Hepatocyte (in vitro differentiated cells): ENCODE measurements at regions not wholly inside any gene's neighbourhood (a gene's known extent, or its start where the extent isn't known, plus 50 kb on each side); places are given as distances from the start of the nearest gene placed in this dataset.

ENCODE experiments used
- DNase-seq: peaks from one replicate; pipeline ENCODE4 v3.0.0-alpha.2; 2016; ENCODE audit warnings: low spot score
- H2AFZ ChIP-seq: fragments of 200-600 bp; sonication (generic); 2 replicates; pipeline ENCODE4 v1.6.0; 2016; ENCODE audit warnings: antibody characterized with exemption, mild to moderate bottlenecking
- H3K27ac ChIP-seq: fragments of 200-600 bp; sonication (generic); 2 replicates; pipeline ENCODE4 v1.5.1; 2016; ENCODE audit warnings: mild to moderate bottlenecking
- H3K27me3 ChIP-seq: fragments of 200-600 bp; sonication (generic); 2 replicates; pipeline ENCODE4 v1.6.1; 2016
- H3K36me3 ChIP-seq: fragments of 200-600 bp; sonication (generic); replicated peaks from 2 replicates; pipeline ENCODE4 v1.5.1; 2016; ENCODE audit warnings: low read depth; ENCODE audit not compliant: insufficient read depth
- H3K4me1 ChIP-seq: fragments of 200-600 bp; sonication (generic); 2 replicates; pipeline ENCODE4 v1.5.1; 2016; ENCODE audit warnings: mild to moderate bottlenecking, moderate library complexity; ENCODE audit not compliant: insufficient read depth
- H3K4me2 ChIP-seq: fragments of 200-600 bp; sonication (generic); 2 replicates; pipeline ENCODE4 v1.6.0; 2016
- H3K4me3 ChIP-seq: fragments of 200-600 bp; sonication (generic); 2 replicates; pipeline ENCODE4 v1.5.1; 2016; ENCODE audit warnings: mild to moderate bottlenecking
- H3K79me2 ChIP-seq: fragments of 200-600 bp; sonication (generic); 2 replicates; pipeline ENCODE4 v1.6.0; 2017; ENCODE audit warnings: mild to moderate bottlenecking
- H3K9me2 ChIP-seq: fragments of 200-600 bp; sonication (generic); replicated peaks from 2 replicates; pipeline ENCODE4 v1.6.0; 2017; ENCODE audit warnings: mild to moderate bottlenecking; ENCODE audit not compliant: insufficient read depth
- H3K9me3 ChIP-seq: fragments of 200-600 bp; sonication (generic); 2 replicates; pipeline ENCODE4 v1.5.1; 2016; ENCODE audit warnings: low read depth, mild to moderate bottlenecking
- H4K20me1 ChIP-seq: fragments of 200-600 bp; sonication (generic); 2 replicates; pipeline ENCODE4 v1.6.0; 2016; ENCODE audit warnings: mild to moderate bottlenecking; ENCODE audit not compliant: insufficient read depth, poor library complexity, severe bottlenecking
- EZH2 ChIP-seq: fragments of 200-600 bp; sonication (generic); IDR thresholded peaks from 2 replicates; pipeline ENCODE4 v1.6.1; 2016; ENCODE audit warnings: antibody characterized with exemption, mild to moderate bottlenecking, borderline replicate concordance
- EZH2phosphoT487 ChIP-seq: fragments of 200-600 bp; sonication (generic); IDR thresholded peaks from one replicate; pipeline ENCODE4 v1.6.1; 2018; ENCODE audit warnings: antibody characterized with exemption, mild to moderate bottlenecking, low read depth, moderate library complexity; ENCODE audit not compliant: unreplicated experiment, severe bottlenecking
- WGBS: methylation state at CpG from one replicate; pipeline ENCODE4 v1.1.6; 2016; ENCODE audit warnings: low lambda C conversion rate; ENCODE audit errors: missing lambda C conversion rate; 5-methylcytosine and 5-hydroxymethylcytosine counted together
- TF ChIP-seq, protein P1 (sequence below): fragments of 200-600 bp; sonication (generic); IDR thresholded peaks from 2 replicates; pipeline ENCODE4 v1.5.1; 2016; ENCODE audit warnings: antibody characterized with exemption, mild to moderate bottlenecking; ENCODE audit not compliant: poor library complexity

DNA sequence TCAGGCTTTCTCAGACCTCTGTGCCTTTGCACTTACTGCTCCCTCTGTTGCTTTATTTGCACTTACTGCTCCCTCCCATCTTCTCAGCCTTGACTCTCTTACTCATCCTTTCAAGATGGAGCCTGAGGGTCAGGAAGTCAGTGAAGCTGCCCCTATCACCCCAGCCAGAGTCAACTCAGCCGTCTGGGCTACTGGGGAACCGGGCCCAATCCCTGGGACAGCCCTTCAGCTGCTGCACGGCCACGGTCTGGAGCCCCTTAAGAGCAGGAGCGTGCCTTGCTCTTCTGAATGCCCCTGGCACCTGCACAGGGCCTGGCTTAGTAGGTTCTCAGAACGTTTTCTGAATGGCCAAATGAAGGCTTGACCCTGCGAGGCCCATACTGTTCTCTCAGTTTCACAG is 244.4 kb downstream of the FOXD2 start:
- no peak overlapping the region for H2AFZ ChIP-seq
- no peaks in the 10 kb centered on the region for H4K20me1 ChIP-seq
- peaks cover 18% of the 10 kb centered on the region for H3K4me1 ChIP-seq
- no peak overlapping the region for H3K27ac ChIP-seq
- no peaks in the 10 kb centered on the region for H3K36me3 ChIP-seq
- H3K79me2 ChIP-seq, result no peaks in the 10 kb centered on the region
- 87% methylated on average over 7 of the region's 7 CpGs for WGBS
- no peaks in the 10 kb centered on the region for H3K9me2 ChIP-seq
- no peak for DNase-seq
- H3K4me2 ChIP-seq, result no peak overlapping the region
- no peaks in the 10 kb centered on the region for H3K9me3 ChIP-seq
- no peak for TF ChIP-seq EZH2
- TF ChIP-seq, protein P1, sequence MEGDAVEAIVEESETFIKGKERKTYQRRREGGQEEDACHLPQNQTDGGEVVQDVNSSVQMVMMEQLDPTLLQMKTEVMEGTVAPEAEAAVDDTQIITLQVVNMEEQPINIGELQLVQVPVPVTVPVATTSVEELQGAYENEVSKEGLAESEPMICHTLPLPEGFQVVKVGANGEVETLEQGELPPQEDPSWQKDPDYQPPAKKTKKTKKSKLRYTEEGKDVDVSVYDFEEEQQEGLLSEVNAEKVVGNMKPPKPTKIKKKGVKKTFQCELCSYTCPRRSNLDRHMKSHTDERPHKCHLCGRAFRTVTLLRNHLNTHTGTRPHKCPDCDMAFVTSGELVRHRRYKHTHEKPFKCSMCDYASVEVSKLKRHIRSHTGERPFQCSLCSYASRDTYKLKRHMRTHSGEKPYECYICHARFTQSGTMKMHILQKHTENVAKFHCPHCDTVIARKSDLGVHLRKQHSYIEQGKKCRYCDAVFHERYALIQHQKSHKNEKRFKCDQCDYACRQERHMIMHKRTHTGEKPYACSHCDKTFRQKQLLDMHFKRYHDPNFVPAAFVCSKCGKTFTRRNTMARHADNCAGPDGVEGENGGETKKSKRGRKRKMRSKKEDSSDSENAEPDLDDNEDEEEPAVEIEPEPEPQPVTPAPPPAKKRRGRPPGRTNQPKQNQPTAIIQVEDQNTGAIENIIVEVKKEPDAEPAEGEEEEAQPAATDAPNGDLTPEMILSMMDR, result no peak
- no peak for TF ChIP-seq EZH2phosphoT487
- no peak overlapping the region for H3K4me3 ChIP-seq
- H3K27me3 ChIP-seq, result peaks cover 4% of the 10 kb centered on the region

GRCh38 chr1:47682786-47683350 is 245.0 kb downstream of the FOXD2 start:
- H3K4me2 ChIP-seq, result no peak overlapping the region
- H3K9me3 ChIP-seq, result no peaks in the 10 kb centered on the region
- no peaks in the 10 kb centered on the region for H3K79me2 ChIP-seq
- peaks cover 23% of the 10 kb centered on the region for H3K4me1 ChIP-seq
- DNase-seq, result no peak
- H3K27me3 ChIP-seq, result peaks cover 4% of the 10 kb centered on the region
- no peaks in the 10 kb centered on the region for H3K9me2 ChIP-seq
- H3K36me3 ChIP-seq, result no peaks in the 10 kb centered on the region
- 93% methylated on average over 6 of the region's 6 CpGs for WGBS
- TF ChIP-seq, protein P1, result no peak
- TF ChIP-seq EZH2, result no peak
- no peak for TF ChIP-seq EZH2phosphoT487
- H4K20me1 ChIP-seq, result no peaks in the 10 kb centered on the region
- no peak overlapping the region for H3K27ac ChIP-seq
- no peak overlapping the region for H3K4me3 ChIP-seq
- no peak overlapping the region for H2AFZ ChIP-seq

- no peak overlapping the region for H3K4me2 ChIP-seq
- no peak for DNase-seq
- H3K27ac ChIP-seq, result no peak overlapping the region
- peaks cover 4% of the 10 kb centered on the region for H3K27me3 ChIP-seq
- no peaks in the 10 kb centered on the region for H4K20me1 ChIP-seq
- WGBS, result 96% methylated on average over 3 of the region's 3 CpGs
- no peaks in the 10 kb centered on the region for H3K36me3 ChIP-seq
- H3K4me3 ChIP-seq, result no peak overlapping the region
- H2AFZ ChIP-seq, result no peak overlapping the region
- no peaks in the 10 kb centered on the region for H3K9me3 ChIP-seq
- peaks cover 23% of the 10 kb centered on the region for H3K4me1 ChIP-seq
- no peak for TF ChIP-seq EZH2
- no peaks in the 10 kb centered on the region for H3K79me2 ChIP-seq
- no peaks in the 10 kb centered on the region for H3K9me2 ChIP-seq
Observed at GRCh38 chr1:47683401-47683800, 245.6 kb downstream of the FOXD2 start.

DNA sequence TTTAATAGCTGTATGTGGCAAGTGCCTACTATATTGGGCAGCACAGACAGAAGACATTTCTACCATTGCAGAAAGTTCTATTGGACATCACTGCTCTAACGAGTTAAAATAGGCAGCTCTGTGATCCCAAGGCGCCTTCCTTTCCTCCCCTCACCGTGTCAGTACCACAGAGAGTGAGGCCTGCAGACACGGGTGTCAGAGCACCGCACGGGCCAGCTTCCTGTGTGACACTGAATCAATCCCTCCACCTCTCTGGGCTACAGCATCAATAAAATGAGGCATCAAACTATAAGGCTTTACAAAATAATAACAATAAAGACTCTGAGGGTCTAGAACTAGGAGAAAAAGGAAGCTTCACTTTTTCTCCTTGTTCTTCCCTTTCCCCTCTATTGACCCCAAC is 246.7 kb downstream of the FOXD2 start:
- Histone ChIP-seq H3K4me3 (no peak overlapping the region), H4K20me1 (no peaks in the 10 kb centered on the region), H3K9me3 (no peaks in the 10 kb centered on the region), H3K27me3 (peaks cover 4% of the 10 kb centered on the region), H3K27ac (no peak overlapping the region), H3K79me2 (no peaks in the 10 kb centered on the region), H3K4me2 (no peak overlapping the region), H2AFZ (no peak overlapping the region), H3K36me3 (no peaks in the 10 kb centered on the region), H3K4me1 (peaks cover 23% of the 10 kb centered on the region), H3K9me2 (no peaks in the 10 kb centered on the region)
- WGBS, result 73% methylated on average over 6 of the region's 6 CpGs
- TF ChIP-seq EZH2, result no peak
- TF ChIP-seq EZH2phosphoT487, result no peak
- TF ChIP-seq, protein P1, result no peak
- DNase-seq, result no peak
